H1 (cell line): ENCODE measurements at regions not wholly inside any gene's neighbourhood (a gene's known extent, or its start where the extent isn't known, plus 50 kb on each side); places are given as distances from the start of the nearest gene placed in this dataset.

Experiments
- BRCA1 ChIP-seq: IDR thresholded peaks from 2 replicates; pipeline ENCODE4 v1.6.1; 2012; ENCODE audit warnings: low read depth, low read length, improper control_type of control experiment
- CEBPB ChIP-seq: IDR thresholded peaks from 2 replicates; pipeline ENCODE4 v1.6.1; 2012; ENCODE audit warnings: low read depth, low read length

DNA sequence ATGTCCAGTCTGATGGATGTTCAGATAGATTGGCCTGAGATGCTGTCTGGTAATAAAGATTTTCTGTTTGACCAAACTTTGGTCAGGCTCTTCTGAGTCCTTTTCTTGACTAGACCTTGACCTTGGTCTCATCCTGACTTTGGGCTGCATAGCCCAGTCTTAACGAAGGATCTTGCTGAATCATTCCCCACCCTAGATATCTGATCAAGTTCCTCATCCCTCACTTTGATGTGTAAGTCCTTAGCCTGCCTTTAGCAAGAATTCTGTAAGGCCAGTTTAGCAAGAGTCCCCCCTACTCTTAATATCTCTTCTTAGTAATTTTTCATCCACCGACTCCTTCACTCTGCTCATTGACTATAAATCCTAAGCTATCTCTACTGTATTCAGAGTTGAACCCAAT is 244.4 kb upstream of the JADE1 start (continued):
- no peak for TF ChIP-seq BRCA1
- TF ChIP-seq CEBPB, result no peak
